Left hindlimb (tissue), 1 donor: ENCODE measurements at regions not wholly inside any gene's neighbourhood (a gene's known extent, or its start where the extent isn't known, plus 50 kb on each side); places are given as distances from the start of the nearest gene placed in this dataset.
"Not testable (repeated sequence)": the region's sequence is repeated elsewhere in the genome, so short reads cannot be mapped to it uniquely, and the experiment has no call there.

Experiments used
- DNase-seq: peaks from one replicate; pipeline ENCODE4 v3.0.0-alpha.2; 2018

DNA sequence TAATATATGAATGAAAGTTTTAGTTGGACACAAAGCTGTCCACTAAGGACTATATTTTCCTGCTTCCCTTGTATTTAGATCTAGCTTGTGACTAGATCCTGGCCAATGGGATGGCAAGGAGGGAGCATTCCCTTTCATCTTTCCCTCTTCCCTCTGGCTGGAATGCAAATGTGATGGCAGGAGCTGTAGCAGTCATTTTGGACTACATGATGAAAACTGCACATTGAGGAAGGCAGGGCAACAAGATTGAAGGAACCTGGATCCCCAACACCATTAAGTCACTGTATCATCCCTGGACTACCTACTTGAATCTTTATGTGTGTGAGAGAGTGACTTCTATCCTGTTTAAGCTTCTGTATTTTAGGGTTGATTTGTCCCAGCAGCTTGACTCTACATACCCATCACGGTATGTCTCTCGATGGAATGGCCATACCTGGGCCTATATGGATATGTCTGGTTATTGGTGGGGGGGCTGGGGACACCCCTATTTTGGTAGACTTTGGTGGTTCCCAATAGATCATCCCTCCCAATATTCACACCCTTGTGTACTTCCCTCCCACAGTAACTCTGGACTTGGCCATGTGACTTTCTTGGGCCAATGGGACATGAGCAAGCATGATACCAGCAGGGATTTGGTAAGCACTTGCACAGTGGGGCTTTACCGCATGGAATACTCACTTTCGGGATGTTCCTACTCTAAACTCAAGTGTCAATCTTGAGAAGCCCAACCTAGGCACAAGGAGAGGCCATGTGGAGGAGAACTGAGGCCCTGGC is 128.5 kb downstream of the VEGFA start:
- DNase-seq = no peak

DNA sequence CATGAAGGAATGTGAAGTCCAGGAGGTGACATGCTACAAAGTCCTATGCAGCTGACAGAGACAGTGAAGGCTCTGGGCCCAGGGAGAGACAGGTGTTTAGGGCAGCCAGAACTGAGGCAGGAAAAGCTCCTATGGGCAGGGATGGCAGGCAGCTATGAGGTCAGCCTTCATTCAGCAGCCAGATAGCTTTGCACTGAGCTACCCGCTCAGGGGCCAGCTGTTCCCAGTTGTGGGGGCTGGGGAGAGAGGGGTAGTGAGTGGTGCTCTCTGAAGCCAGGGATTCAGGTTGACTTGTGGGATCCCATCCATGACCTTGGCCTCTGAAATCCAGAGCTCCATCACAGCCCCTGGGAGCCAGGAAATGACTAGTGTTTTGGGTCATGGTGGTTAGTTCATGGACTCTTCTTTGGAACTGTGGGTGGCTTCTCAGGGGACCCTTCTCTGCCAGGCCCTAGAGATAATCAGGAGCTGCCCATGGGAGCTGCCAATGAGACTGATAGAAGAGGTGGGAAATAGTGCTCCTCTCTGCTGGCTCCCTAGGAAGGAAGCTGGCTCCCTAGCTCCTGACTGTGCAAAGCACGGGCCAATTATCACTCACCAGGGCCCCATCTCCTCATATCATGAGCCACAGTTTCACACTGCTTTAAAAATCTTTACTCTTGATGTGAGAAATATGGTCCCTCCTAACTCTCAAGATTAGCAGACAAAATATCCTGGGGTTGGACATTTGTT is 127.7 kb downstream of the VEGFA start:
- DNase-seq = no peak

DNA sequence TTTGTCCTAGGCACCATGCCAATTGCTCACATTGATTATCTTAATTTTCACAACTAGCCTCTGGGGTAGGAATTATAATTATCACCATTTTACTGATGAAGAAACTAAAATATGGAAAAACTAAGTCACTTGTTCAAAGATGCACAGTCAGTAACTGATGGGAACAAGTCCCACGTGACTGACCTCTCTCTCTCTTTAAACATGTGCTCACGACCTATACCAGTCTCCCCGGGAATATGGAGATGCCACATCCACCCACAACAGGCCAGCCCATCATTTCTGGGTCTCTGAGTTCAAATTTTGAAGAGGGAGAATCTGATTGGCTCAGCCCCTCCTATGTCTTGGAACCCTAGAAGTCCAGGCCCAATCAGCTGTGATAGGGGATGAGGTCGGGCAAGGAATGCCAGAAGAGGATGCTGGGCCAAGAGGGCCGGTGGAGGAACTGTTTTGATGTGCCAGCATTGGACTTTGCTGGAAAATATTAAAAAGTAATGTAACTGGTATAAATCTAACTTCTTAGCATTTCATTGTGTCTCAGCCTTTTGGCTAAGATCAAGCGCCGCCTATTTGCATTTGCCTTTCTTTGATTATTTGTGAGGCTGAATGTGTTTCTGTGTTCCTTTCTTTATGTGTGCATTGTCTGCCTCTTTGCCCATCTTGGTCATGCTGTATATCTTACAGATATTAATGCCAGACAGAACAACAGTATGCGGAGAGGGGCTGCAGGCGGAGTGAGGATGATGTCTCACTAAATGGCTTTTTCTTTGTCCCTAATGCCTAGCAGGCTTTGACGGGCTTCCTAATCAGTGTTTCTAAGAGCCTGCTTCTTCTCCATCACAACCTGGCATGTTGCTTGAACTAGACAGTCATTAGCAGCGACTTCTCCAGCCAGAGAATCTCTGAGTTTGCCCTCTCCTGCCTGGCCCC is 126.6 kb downstream of the VEGFA start:
- no peak for DNase-seq

DNA sequence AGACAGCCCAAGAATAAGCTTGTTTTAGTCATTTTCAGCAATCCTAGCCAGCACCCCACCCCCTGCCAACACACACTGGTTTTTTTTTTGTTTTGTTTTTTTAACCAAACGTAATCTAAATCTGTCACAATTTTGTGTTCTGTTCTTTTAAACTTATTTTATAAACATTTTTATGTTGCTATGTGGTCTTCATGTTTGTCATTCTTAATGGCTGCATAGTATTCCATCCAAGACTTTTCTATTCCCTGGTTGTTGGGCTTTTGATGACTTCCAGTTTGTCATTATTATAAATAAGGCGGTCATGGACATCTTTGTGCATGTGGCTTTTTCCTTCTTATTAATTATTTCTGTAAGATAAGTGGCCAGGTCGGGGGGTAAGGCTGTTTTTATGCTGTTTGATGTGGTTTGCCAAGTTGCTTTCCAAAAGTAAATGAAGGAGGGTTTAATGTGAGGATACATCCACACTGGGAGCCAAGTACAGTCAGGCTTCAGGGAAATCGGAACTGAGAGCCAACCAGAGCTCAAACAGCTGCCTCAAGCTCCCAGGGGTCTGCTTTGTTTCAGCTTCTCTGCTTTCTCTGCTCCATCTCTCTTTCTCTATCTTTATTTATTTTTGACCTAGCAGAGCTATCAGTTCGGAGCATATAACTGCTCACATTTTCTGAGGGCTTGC is 125.8 kb downstream of the VEGFA start:
- no peak for DNase-seq

DNA sequence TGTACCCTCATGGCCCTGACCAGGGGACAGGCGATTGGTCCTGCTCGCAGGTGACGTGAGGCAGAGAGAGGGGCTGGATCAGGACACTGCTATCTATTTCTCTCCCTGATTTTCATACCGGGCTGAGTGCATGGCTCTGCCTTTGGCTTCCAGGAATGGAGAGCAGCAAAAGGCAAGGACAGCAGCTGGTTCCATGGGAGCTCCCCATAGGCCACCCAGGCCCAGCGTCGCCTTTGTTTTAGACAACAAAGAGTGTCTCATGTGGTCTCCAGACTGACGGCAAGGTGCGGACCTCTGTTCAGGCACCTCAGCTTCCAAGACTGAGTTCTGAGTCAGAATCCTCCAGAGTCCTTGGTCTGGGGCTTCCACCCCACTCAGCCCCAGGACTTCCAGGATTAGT is 123.1 kb downstream of the VEGFA start:
- no peak for DNase-seq

DNA sequence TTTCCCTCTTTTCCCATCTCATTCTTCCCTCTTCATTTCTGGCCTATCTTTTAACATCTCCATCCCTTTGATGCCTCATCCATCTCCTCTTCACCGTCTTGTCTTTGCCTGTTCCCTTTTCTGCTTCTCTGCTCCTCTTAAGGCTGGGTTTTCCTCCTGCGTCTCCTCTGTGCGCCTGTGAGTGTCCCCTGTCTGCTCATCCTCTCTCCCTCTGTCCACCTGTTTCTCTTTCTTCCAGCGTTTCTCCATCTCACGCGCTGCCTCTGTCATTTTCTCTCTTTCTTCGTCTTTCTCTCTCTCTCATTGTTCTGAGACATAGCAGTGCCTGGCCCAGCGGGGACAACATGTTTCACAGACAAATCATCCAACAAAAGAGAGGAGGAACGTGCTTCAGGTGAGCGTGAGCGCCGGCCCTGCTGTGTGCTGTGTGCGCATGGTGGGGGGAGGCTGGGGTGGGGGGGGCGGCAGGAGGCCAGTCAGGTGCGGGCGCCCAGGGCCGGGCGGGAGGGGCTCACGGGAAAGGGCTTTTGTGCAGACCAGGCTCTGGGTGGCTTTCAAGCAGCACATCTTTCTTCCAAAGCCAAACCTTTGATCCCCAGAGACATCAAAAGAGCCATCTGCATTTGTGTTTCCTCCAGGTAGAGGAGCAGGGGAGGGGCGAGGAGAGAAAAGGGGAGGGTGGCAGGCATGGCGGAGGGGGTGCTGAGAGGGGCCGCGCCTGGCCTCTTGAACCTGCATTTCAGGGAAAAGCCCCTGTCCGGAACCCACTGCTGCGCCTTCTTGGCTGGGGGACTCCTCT is 121.3 kb downstream of the VEGFA start:
- no peak for DNase-seq

DNA sequence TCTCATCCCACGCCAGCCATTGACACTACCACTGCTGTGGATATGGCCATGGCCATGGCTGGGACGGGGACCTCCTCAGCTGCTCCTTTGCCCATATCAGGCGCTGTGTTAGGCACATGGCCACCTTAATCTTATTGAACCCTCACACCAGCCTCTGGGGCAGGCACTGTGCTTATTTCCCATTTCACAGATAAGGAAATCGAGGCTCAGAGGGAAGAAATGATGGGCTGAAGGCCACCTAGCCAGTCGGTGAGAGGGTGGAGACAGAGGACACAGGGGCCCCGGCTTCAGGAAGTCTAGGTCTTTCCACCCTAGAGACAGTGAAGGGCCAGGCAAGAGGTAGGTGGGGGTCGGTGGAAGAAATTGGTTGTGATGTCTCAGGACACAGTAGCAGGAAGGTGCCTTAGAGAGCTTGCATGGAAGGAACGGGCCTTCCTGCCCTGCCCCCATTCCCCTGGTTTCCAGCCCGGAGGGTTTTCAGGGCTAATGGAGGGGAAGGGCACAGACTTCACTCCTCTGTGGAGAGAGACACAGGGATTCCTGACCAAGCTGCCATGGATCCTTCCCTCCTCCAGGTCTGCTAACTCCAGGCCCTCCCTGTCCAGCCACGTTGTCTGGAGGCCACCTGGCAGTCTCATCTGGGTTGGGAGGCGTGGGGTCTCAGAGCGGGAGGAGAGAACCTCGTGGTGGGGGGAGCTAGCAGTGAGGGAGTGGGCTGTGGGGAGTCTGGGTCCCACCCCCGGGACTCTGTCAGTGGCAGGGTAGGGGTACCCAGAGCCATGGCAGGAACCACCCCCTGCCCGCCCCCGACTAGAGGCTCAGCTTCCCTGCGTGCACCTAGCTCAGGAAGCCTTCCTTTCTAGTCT is 120.4 kb downstream of the VEGFA start:
- DNase-seq = no peak

DNA sequence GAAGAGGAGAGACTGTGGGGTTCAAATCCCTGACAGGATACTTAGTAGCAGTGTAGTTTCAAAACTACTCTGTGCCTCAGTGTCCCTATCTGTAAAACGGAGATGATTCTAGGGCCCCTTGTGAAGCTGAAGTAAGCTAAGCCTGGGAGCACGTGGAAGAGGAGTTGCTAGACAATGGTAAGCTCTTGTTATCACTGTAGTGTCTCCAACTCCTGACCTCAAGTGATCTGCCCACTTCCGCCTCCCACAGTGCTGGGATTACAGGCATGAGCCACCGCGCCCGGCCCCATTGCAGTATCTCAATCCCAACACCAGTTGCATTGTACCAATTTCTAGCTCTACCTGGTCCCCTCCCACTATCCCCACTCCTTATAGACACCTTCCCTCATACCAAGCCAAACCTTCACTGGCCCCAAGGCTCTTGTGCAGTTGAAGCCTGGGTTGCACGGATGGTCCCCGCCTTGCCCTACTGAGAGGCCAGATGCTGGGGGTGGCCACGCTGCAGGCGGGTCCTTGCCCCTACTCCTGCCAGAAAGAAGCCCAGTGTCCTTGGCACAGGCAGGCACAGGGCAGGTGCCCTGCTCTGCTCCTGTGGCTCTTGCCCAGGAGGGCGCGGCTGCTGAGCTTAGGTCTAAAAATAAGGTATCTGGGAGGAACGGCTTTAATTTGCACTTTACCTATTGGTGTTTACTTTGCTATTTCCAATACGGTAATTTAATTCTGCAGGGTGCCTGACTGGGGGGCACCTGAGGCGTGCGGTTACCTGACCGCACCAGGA is 118.1 kb downstream of the VEGFA start:
- DNase-seq = no peak

DNA sequence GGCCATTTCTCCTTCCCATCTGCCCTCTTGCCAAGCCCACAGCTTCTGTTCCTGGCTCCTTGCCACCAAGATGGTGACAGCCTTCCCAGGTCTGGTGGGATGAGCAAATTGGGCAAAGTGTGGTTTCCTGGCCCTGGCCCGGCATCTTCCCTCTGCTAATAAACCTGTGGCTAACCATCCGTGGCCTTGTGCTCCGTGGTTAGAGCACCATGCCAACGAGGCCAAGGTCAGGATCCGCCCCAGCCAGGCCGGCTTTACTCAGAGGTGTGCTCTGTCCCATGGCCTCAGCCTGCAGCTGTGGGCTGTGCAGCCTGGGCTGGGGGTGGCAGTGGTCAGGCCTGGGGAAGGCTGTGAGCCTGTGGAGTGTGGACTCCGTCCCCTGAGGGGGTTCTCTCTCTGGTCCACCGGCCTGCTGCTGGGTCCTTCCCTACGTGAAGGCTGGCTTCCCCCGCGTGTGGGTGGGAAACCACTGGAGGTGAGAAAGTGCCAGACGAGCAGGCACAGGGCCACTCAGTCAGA is 117.4 kb downstream of the VEGFA start:
- no peak for DNase-seq

DNA sequence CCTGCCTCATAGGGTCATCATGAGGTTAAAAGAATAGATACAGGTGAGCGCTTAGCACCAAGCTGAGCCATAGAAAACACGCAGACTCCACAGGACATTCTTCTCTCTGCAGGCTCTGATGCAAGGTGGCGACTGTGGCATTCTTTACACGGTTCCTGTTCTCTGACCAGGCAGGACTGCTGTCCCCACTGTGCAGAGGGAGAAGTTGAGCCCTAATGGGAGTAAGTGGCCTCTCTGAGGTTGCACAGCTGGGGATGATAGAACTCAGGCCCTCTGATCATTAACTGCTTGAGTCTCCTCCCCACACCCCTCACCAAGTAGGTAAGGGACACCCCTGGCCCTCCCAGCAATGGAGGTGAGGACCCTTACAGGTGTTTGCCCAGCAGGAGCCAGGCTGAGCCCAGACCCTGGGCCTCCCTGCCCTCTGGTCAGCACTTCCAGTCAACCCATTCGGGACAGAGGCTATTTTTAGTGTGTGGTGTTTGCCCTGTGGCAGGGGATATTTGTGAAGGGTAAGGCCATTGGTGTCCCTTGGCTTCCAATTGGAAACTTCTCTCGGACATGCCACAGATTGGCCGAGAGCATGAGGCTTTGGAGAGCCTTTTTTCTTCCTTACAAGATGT is 116.8 kb downstream of the VEGFA start:
- DNase-seq = no peak

DNA sequence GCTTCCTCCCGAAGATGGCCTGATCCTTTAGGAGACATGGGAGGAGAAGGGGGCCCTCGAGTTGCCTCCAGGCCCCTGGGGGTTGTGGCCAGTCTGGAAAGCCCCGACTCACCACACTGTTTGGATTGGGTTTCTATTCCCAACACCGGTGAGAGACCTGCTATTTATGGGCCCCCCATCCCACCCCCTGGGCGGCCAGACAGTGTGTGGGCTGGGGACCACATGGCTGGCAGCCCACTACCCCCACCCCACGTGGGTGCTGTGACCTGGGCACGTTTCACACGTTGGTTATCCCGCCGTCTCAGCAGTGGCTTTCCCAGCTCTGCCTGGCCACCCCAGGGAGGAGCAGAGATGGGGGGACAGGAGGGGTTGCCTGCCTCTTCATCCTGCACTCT is 116.1 kb downstream of the VEGFA start:
- no peak for DNase-seq

DNA sequence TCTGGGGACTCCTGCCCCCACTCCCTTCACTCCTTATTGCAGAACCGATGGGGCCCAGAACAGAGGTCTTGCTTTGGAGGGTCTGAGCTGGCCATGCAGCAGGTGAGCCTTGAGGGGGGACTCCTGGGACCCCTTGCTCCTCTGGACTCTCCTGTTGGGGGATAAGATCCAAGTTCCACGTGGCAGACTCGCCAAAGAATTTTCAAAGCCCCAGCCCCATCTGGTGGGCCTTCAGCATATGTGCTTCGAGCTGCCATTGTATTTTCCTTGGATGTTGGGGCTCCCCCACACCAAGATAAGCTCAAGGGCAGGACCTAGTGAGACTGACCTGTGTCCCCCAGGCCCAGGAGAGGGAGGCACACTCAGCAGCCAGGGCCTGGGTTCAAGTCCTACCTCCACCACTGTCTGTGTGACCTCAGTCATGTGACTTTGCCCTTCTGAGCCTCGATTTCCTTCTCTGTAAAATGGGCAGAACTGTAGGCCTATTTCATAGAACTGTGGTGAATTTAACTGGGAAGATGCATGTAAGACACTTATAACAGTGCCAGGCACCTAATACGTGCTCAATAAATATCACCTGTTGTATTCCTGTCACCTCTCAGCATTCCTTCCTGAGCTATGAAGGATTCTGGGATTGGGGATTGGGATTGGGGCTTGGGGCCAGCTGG is 115.5 kb downstream of the VEGFA start:
- no peak for DNase-seq

DNA sequence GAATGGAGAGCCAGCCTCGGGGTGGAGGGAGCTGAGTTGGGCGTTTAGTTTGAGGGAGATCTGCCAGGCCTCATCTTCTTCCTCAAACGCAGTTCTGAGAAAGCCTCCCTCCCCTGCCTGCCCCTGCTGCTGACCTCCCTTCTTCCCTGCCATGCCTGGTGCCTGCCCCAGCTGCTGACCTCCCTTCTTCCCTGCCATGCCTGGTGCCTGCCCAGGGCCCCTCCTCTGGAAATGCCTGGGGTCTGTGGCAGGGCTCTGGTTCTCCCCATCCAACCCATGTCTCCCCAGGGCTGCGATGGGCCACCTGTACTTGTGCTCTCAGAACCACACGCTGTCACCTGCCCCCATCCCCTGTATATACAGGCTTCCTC is 114.6 kb downstream of the VEGFA start:
- DNase-seq = no peak

DNA sequence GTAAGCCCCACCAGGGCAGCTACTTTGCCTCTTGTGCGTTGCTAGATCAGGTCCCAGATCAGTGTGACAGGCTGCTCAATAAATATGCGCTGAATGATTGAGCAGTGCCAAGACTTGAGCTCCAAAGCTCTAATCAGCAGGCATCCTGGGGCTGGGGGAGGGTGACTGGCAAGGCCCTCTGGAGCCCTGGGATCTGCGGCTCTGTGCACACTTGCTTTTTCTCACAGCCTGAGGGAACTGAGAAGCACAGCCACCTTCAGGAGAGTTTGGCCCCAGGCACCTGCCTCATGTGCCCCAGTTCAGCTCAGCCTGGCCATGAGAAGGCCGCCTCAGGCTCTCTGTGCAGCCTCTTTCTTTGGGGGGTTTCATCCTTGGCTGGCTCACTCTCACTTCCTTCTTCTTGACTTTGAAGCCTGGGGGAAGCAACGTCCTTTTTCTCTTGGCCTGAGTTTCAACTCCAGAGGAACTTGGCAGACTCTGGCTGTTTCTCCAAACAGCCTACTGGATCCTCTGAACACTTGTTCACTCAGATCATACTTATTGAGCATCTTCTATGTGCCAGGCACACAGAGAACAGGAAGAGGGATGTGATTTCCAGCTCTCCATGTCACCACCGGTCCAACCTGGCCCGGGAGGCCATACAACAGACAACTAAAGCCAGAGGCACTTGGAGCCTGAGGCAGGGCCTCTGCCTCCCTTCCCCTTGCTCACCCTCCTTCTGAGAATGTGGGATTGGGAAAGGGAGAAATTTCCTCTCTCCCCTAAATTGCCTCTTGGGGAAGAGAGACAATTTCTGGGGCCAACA is 114.0 kb downstream of the VEGFA start:
- DNase-seq = no peak

DNA sequence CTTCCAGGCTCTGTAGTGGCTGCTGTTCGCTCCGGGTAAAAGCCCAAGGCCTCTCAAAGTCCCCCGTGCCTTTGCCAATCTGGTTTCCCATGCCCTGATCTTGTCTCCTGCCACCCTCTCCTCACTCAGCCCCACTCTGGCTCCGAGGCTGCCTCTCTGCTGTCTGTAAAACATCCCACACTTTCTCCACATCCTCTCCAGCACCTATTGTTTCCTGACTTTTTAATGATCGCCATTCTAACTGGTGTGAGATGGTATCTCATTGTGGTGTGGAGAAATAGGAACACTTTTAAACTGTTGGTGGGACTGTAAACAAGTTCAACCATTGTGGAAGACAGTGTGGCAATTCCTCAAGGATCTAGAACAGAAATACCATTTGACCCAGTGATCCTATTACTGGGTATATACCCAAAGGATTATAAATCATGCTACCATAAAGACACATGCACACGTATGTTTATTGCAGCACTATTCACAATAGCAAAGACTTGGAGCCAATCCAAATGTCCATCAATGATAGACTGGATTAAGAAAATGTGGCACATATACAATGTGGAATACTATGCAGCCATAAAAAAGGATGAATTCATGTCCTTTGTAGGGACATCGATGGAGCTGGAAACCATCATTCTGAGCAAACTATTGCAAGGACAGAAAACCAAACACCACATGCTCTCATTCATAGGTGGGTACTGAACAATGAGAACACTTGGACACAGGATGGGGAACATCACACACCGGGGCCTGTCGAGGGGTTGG is 112.9 kb downstream of the VEGFA start:
- not testable (repeated sequence) for DNase-seq

DNA sequence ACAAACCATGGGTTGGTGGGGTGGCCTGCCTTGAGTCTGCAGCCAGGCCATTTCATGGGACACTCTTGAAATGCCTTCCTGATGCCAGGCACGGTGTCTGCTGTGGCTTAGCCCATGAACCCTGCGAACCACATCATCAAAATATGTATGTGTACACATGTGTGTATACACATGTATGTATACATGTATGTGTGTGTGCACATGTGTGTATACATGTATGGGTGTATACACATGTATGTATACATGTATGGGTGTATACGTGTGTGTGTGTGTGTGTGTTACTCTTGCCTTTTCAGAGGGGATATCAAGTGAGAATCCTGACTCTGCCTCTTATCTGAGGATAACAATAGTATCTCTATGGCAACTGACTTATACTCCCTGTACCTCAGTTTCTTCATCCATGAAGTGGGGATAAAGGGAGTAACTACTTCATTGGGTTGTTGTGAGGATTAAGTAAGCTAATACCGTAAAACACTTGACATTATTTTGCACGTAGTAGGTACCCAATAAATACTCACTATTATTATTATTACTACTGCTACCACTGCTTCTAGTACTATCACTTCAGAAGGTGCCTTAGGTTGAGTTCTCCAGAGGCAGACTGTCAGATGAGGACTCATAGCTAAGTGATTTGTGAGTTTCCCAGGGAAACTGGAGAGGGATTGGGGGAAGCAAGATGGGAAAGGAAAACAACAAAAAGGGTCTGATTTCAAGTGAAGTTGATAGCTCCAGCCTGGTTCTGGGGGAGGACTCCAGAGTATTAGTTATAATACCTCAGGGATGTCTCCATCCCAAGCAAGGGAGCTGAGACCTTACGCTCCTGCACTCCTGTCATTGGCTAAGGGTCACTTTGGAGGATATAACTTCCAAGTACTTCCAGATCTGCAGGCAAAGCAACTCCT is 110.5 kb downstream of the VEGFA start:
- no peak for DNase-seq
